NCI-H2171 (cell line): ENCODE measurements at regions not wholly inside any gene's neighbourhood (a gene's known extent, or its start where the extent isn't known, plus 50 kb on each side); places are given as distances from the start of the nearest gene placed in this dataset.
"Not testable (repeated sequence)": the region's sequence is repeated elsewhere in the genome, so short reads cannot be mapped to it uniquely, and the experiment has no call there.

Experiments
- DNase-seq: peaks from one replicate; lab custom pipeline; 2025; lab: John Stamatoyannopoulos, UW

DNA sequence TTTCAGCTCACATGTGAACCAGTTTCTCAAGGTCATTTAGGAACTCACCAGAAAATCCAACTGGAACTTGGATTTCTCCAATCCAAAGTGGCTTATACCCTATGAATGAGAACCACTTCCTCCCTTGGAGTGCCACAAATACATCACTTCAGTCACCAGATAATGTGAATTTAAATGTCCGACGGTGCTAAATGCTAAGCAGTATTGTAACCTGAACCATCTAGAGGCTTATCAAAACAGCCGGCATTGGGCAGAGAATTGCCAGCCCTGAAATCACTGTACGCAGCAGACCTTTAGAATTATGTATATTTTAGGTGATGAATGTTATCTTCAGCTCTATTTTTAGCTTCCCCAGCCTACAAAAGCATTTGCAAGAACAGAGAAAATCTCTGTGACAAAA, 76.8 kb upstream of the COX20 start:
- DNase-seq, result no peak

- DNase-seq, result no peak
These were observed 76.3 kb upstream of the COX20 start for GRCh38 chr1:244759158-244759557.

DNA sequence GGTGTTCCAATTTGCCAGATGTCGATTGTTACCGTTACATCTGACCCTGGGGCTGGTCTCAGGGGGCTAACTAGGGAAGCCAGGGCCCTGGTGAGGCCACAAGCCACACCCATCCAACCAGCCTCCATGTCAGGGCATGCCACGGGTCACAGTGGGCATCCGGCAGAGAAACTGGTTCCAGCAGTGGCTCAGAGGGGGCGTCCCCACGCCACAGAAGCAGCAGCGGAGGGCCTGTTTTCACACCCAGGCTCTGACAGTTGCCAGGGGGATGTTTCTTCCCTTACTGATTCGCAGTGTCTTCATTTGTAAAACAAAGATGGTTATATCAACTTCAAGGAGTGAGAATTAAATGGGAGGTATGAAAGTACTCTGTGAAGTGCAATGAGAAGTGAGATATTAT, 75.0 kb upstream of the COX20 start:
- DNase-seq, result no peak

GRCh38 chr1:244761279-244761678, 74.2 kb upstream of the COX20 start:
- peak; percentile 64 for DNase-seq

- no peak for DNase-seq
These were observed 72.8 kb upstream of the COX20 start for GRCh38 chr1:244762629-244763028.

DNA sequence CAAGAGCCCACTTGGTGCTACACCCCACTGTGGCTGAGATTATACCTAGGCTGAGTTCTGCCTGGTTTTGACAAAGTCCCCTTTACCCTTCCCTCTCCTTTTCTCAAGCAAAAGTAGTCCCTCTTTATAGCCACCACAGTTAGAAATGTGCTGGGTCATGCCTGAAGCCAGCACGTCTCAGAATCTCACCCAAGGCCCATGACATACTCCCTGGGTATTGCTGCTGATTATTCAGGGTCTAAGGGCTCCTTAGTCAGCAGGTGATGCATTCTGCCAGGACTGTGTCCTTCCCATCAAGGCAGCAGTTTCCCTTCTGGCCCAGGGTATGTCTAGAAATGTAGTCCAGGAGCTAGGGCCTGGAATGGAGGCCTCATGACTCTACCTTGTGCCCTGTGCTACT, 67.3 kb upstream of the COX20 start:
- DNase-seq, result no peak

DNA sequence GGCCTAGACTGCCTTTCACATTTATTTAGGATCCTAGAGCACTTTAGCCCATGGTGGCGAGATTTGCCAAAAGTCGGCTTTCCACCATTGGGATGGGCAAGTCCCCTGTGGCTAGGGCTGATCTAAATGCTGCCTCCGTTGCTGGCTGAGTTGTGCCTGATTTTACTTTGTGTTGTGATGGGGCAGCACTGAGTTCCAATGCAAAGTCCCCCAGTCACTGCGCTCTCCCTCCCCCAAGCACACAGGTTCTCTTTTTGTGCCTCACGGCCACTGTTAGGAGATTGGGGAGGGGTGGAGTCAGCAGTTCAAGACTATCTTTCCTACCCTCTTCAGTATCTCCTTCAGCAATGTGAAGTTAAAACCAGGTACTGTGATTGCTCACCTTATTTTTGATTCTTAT, 66.7 kb upstream of the COX20 start:
- no peak for DNase-seq

DNA sequence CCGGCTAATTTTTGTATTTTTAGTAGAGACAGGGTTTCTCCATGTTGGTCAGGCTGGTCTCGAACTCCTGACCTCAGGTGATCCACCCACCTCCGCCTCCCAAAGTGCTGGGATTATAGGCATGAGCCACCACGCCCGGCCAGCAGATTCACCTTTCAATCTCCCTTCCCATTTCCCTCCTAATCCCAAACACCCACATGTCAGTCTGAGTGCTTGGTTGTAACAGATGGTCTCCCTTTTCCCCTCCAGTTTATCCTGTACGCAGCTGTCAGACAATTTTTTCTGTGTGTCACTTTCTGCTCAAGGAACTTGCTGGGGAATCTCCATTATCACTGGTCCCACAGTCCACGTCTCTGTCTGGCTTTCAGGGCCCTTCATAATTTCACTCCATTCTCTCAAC, 64.9 kb upstream of the COX20 start:
- DNase-seq, result peak; percentile 74

GRCh38 chr1:244773513-244773912, 61.9 kb upstream of the COX20 start:
- DNase-seq, result no peak

DNA sequence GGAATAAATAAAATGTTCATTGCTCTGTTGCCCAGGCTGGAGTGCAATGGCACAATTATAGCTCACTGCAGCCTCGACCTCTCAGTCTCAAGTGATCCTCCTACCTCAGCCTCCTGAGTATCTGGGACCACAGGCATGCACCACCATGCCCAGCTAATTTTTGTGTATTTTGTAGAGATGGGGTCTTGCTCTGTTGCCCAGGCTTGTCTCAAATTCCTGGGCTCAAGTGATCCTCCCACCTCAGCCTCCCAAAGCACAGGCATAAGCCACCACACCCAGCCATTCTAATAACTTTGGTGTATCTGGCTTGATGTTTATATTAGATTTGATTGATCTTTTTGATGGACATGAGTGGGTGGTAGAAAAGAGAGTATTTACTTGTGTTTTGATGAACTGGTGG, 58.7 kb upstream of the COX20 start:
- DNase-seq, result not testable (repeated sequence)

DNA sequence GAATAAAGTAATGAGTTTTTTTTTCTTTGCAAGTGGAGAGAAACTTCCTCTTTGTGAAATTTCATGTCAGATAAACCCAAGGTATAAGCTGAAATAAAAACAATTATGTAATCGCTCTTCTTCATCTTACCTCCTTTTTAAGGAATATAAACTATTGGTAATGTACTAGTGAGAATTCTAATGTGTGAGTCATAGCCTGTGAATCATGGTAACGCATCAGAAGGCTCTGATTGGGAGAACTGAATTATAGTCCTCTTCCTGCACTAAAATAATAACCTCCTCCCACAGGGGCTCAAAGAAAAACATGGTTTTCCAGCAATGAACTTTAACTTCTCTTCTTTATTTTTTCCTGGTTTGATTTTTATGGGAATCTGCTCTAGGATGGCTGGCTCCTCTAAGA, 57.1 kb upstream of the COX20 start:
- no peak for DNase-seq

- DNase-seq, result no peak
These were observed 56.0 kb upstream of the COX20 start for GRCh38 chr1:244779410-244779809.

DNA sequence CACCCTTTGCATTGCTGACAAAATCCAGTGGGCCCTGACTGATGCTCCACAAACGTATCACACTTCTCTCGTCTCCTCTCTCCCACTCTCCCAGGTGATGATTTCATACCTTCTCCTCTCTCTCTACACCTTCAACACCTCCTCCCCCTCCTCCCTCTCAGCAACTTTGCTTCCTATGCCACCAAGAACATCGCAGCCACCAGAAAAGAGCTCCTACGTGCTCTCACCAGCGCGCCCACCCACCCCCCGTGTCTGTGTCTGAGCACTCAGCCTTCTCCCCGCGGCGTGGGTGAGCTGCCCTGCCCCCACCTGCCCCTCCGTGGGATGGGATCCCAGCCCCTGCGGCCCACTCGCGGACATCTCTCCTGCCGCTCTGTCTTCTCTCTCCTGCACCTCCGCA, 55.1 kb upstream of the COX20 start:
- no peak for DNase-seq

DNA sequence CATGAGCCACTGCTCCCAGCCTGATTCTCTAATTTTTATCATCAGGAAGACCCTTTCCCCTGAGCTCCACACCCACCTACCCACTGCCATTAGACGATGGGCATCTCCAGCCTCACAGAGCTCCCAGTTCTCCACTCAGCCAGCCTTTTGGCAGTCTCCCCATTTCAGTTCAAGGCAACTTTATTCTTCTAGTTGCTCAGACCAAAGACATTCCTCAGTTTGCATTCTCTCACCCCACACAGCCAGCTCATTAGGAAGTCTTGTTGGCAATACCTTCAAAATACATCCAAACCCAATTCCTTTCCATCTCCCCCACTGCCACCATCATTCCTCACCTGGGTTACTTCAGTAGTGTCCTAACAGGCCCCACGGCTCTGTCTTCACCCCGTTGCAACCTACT, 53.4 kb upstream of the COX20 start:
- no peak for DNase-seq

DNA sequence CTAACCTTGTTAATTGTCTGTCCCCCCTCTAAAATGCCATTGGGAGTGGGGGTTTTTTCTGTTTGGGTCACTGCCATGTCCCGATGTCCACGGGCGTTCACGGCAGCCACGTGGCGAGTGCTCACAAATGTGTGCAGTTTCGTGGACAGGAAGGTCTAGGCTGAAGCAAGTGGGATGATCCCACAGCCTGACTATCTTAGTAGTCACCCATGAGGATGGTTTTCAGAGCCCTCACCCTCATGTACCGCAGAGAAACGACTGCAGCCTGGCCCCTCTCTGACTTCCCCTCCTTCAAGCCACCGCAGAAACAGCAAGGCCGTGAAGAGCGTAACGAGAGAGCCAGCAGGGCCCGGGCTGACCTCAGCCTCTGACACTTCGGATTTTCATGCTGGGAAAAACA, 52.3 kb upstream of the COX20 start:
- DNase-seq, result no peak
